Retinal pigment epithelial cell (primary cell): ENCODE measurements at regions not wholly inside any gene's neighbourhood (a gene's known extent, or its start where the extent isn't known, plus 50 kb on each side); places are given as distances from the start of the nearest gene placed in this dataset.

Experiments
- DNase-seq: peaks from one replicate; pipeline ENCODE4 v3.0.0-alpha.2; 2010; ENCODE audit warnings: low read depth
- H3K4me3 ChIP-seq: 2 replicates; pipeline ENCODE4 v1.5.1; 2011; ENCODE audit warnings: mild to moderate bottlenecking, low read length, control low read depth, moderate library complexity
- CTCF ChIP-seq: conservative IDR thresholded peaks from 2 replicates; pipeline ENCODE4 v1.5.1; 2011; ENCODE audit warnings: low read depth, low read length, control low read depth, inconsistent platforms

- no peak overlapping the region for H3K4me3 ChIP-seq
- DNase-seq, result no peak
- no peak for TF ChIP-seq CTCF
Observed at GRCh38 chr18:49731860-49732311, 81.4 kb downstream of the ACAA2 start.

GRCh38 chr18:49731421-49731841 lies 81.9 kb downstream of the ACAA2 start:
- TF ChIP-seq CTCF, result no peak
- H3K4me3 ChIP-seq, result no peak overlapping the region
- no peak for DNase-seq

GRCh38 chr18:49730951-49731391 lies 82.4 kb downstream of the ACAA2 start:
- no peak for DNase-seq
- no peak for TF ChIP-seq CTCF
- no peak overlapping the region for H3K4me3 ChIP-seq

- no peak for DNase-seq
- no peak overlapping the region for H3K4me3 ChIP-seq
- peak; percentile 80 for TF ChIP-seq CTCF
Observed at GRCh38 chr18:49728542-49728941, 84.8 kb downstream of the ACAA2 start.

- no peak for TF ChIP-seq CTCF
Observed at GRCh38 chr18:49727816-49728215, 85.5 kb downstream of the ACAA2 start.

GRCh38 chr18:49726675-49726963 lies 86.7 kb downstream of the ACAA2 start:
- TF ChIP-seq CTCF, result no peak
- no peak overlapping the region for H3K4me3 ChIP-seq
- peak; percentile 58 for DNase-seq

More at GRCh38 chr18:49727816-49728215, 85.5 kb downstream of the ACAA2 start:
- H3K4me3 ChIP-seq, result no peak overlapping the region
- no peak for DNase-seq

- H3K4me3 ChIP-seq, result no peak overlapping the region
- peak; percentile 99 for DNase-seq
- TF ChIP-seq CTCF, result peak; percentile 13
Observed at GRCh38 chr18:49725809-49726674, 87.3 kb downstream of the ACAA2 start.
